A673 (cell line): ENCODE measurements at regions not wholly inside any gene's neighbourhood (a gene's known extent, or its start where the extent isn't known, plus 50 kb on each side); places are given as distances from the start of the nearest gene placed in this dataset.
"Not testable (repeated sequence)": the region's sequence is repeated elsewhere in the genome, so short reads cannot be mapped to it uniquely, and the experiment has no call there.

Experiments used
- BruUV-seq: library from RNA; stranded (reverse); fragments of 400-500 nt; replicated peaks from 2 replicates; lab custom pipeline; 2021; lab: Mats Ljungman, UMichigan
- CTCF ChIA-PET: fragments of 300-600 bp; sonication (Branson Sonifier 250); formaldehyde crosslinking; loops from one replicate; lab custom pipeline; 2022; ENCODE audit warnings: antibody characterized with exemption; lab: Charles Lee
- POLR2A ChIA-PET: fragments of 300-600 bp; sonication (Branson Sonifier 250); formaldehyde crosslinking; loops from one replicate; lab custom pipeline; 2022; ENCODE audit warnings: antibody characterized with exemption; ENCODE audit not compliant: low non-redundant PET; lab: Charles Lee
- DNase-seq: peaks from one replicate; pipeline ENCODE4 v3.0.0-alpha.2; 2015; ENCODE audit warnings: low spot score
- H3K27ac ChIP-seq: fragments of 200-600 bp; sonication (generic); 2 replicates; pipeline ENCODE4 v1.5.1; 2016; ENCODE audit warnings: mixed run types, low read depth, mild to moderate bottlenecking, mixed read lengths, antibody characterized with exemption, low read length; ENCODE audit not compliant: poor library complexity, severe bottlenecking
- H3K27me3 ChIP-seq: fragments of 200-600 bp; sonication (generic); replicated peaks from 2 replicates; pipeline ENCODE4 v1.6.1; 2017; ENCODE audit warnings: mixed run types, low read depth, mild to moderate bottlenecking, mixed read lengths, antibody characterized with exemption, low read length; ENCODE audit not compliant: insufficient read depth, poor library complexity
- H3K36me3 ChIP-seq: fragments of 200-600 bp; sonication (generic); 2 replicates; pipeline ENCODE4 v1.6.1; 2016; ENCODE audit warnings: mixed run types, mild to moderate bottlenecking, mixed read lengths, antibody characterized with exemption, low read length; ENCODE audit not compliant: insufficient read depth, poor library complexity, severe bottlenecking
- H3K4me1 ChIP-seq: fragments of 200-600 bp; sonication (generic); 2 replicates; pipeline ENCODE4 v1.6.1; 2017; ENCODE audit warnings: mixed run types, mild to moderate bottlenecking, mixed read lengths, antibody characterized with exemption, low read length; ENCODE audit not compliant: insufficient read depth, poor library complexity, severe bottlenecking
- H3K4me3 ChIP-seq: fragments of 200-600 bp; sonication (generic); 2 replicates; pipeline ENCODE4 v1.5.1; 2016; ENCODE audit warnings: low read depth, mixed run types, mild to moderate bottlenecking, mixed read lengths, low read length; ENCODE audit not compliant: poor library complexity, severe bottlenecking
- H3K9me3 ChIP-seq: fragments of 200-600 bp; sonication (generic); 2 replicates; pipeline ENCODE4 v1.6.1; 2016; ENCODE audit warnings: mixed run types, low read depth, mild to moderate bottlenecking, mixed read lengths, antibody characterized with exemption, low read length; ENCODE audit not compliant: poor library complexity, severe bottlenecking
- CTCF ChIP-seq: fragments of 300-800, 200-600 bp; sonication (generic); conservative IDR thresholded peaks from 2 replicates; pipeline ENCODE4 v1.5.1; 2017; ENCODE audit warnings: low read depth, mild to moderate bottlenecking, antibody characterized with exemption, low read length, moderate library complexity, mixed read lengths
- EZH2 ChIP-seq: fragments of 200-600 bp; sonication (generic); IDR thresholded peaks from 2 replicates; pipeline ENCODE4 v1.6.1; 2017; ENCODE audit warnings: borderline replicate concordance, low read depth, mild to moderate bottlenecking, mixed read lengths, antibody characterized with exemption, low read length; ENCODE audit not compliant: poor library complexity, severe bottlenecking
- intact Hi-C: fragments of 100-400 bp; cut with micrococcal nuclease; formaldehyde crosslinking; loops from one replicate; pipeline ENCODE4 v1.10.0; 2022; ENCODE audit not compliant: unreplicated experiment

GRCh38 chr15:66868918-66869317 is 166.9 kb downstream of the SMAD6 start:
- no peaks in the 10 kb centered on the region for H3K27me3 ChIP-seq
- intact Hi-C loops: no loop called here
- no peaks in the 10 kb centered on the region for H3K9me3 ChIP-seq
- BruUV-seq: no TSS peak
- H3K4me1 ChIP-seq: no peaks in the 10 kb centered on the region
- ChIA-PET POLR2A (no interaction called here), CTCF (interaction anchor here (1.0 kb wide), 1 partner anchor 17 kb away, joined by 3 read pairs; no protein-coding TSS in a partner anchor)
- no peak for DNase-seq
- TF ChIP-seq CTCF: no peak
- no peak for TF ChIP-seq EZH2
- H3K27ac ChIP-seq: no peak overlapping the region
- H3K4me3 ChIP-seq: no peak overlapping the region
- H3K36me3 ChIP-seq: no peaks in the 10 kb centered on the region

GRCh38 chr15:66870880-66871388 is 168.9 kb downstream of the SMAD6 start:
- H3K27ac ChIP-seq: no peak overlapping the region
- intact Hi-C loops: no loop called here
- no TSS peak for BruUV-seq
- CTCF ChIA-PET: no interaction called here
- H3K27me3 ChIP-seq: no peaks in the 10 kb centered on the region
- no peak for DNase-seq
- no peak for TF ChIP-seq EZH2
- no peak for TF ChIP-seq CTCF
- no peaks in the 10 kb centered on the region for H3K4me1 ChIP-seq
- no peak overlapping the region for H3K4me3 ChIP-seq
- H3K36me3 ChIP-seq: no peaks in the 10 kb centered on the region
- POLR2A ChIA-PET: no interaction called here
- no peaks in the 10 kb centered on the region for H3K9me3 ChIP-seq

GRCh38 chr15:66872405-66872804 is 170.4 kb downstream of the SMAD6 start:
- Histone ChIP-seq H3K36me3 (no peaks in the 10 kb centered on the region), H3K27ac (no peak overlapping the region), H3K4me3 (no peak overlapping the region), H3K4me1 (no peaks in the 10 kb centered on the region), H3K27me3 (no peaks in the 10 kb centered on the region), H3K9me3 (no peaks in the 10 kb centered on the region)
- POLR2A ChIA-PET: no interaction called here
- CTCF ChIA-PET: no interaction called here
- intact Hi-C loops: no loop called here
- TF ChIP-seq CTCF (no peak), EZH2 (no peak)
- no peak for DNase-seq
- BruUV-seq: no TSS peak

- H3K27ac ChIP-seq, intact Hi-C loops, H3K4me3 ChIP-seq, BruUV-seq, POLR2A ChIA-PET, DNase-seq, H3K36me3 ChIP-seq, H3K4me1 ChIP-seq, CTCF ChIA-PET, H3K9me3 ChIP-seq, H3K27me3 ChIP-seq: not testable (repeated sequence)
Measured at GRCh38 chr15:66873331-66873730, 171.3 kb downstream of the SMAD6 start.
